Hematopoietic multipotent progenitor cell treated with erythropoietin and hydrocortisone succinate and interleukin-3 and kit ligand, for 4 days (in vitro differentiated cells): ENCODE measurements at regions not wholly inside any gene's neighbourhood (a gene's known extent, or its start where the extent isn't known, plus 50 kb on each side); places are given as distances from the start of the nearest gene placed in this dataset.
A peak's percentile ranks its signal among the peaks of the same experiment; 100 is the strongest.
"Not testable (repeated sequence)": the region's sequence is repeated elsewhere in the genome, so short reads cannot be mapped to it uniquely, and the experiment has no call there.

Source experiments
- DNase-seq: peaks from one replicate; pipeline ENCODE4 v3.0.0-alpha.2; 2015

- peak; percentile 13 for DNase-seq
Measured at GRCh38 chr11:27241311-27242122, 121.5 kb downstream of the CCDC34 start.

GRCh38 chr11:27239305-27239942, 123.6 kb downstream of the CCDC34 start:
- no peak for DNase-seq

- no peak for DNase-seq
Measured at GRCh38 chr11:27238811-27239210, 124.2 kb downstream of the CCDC34 start.

- DNase-seq, result no peak
Measured at GRCh38 chr11:27237643-27238042, 125.4 kb downstream of the CCDC34 start.

- no peak for DNase-seq
Measured at GRCh38 chr11:27234961-27235360, 128.1 kb downstream of the CCDC34 start.

GRCh38 chr11:27234043-27234668, 128.9 kb downstream of the CCDC34 start:
- no peak for DNase-seq

- no peak for DNase-seq
Measured at GRCh38 chr11:27233654-27234042, 129.4 kb downstream of the CCDC34 start.

- no peak for DNase-seq
Measured at GRCh38 chr11:27231530-27231929, 131.5 kb downstream of the CCDC34 start.

- DNase-seq, result no peak
Measured at GRCh38 chr11:27230192-27230572, 132.8 kb downstream of the CCDC34 start.

GRCh38 chr11:27229511-27230191, 133.4 kb downstream of the CCDC34 start:
- no peak for DNase-seq

- no peak for DNase-seq
Measured at GRCh38 chr11:27228906-27229290, 134.1 kb downstream of the CCDC34 start.

GRCh38 chr11:27228232-27228905, 134.6 kb downstream of the CCDC34 start:
- DNase-seq, result no peak

- DNase-seq, result no peak
Measured at GRCh38 chr11:27227736-27228135, 135.3 kb downstream of the CCDC34 start.

- not testable (repeated sequence) for DNase-seq
Measured at GRCh38 chr11:27219487-27220039, 143.5 kb downstream of the CCDC34 start.

- no peak for DNase-seq
Measured at GRCh38 chr11:27218421-27219038, 144.5 kb downstream of the CCDC34 start.

- DNase-seq, result no peak
Measured at GRCh38 chr11:27217948-27218420, 145.0 kb downstream of the CCDC34 start.

GRCh38 chr11:27217496-27217895, 145.5 kb downstream of the CCDC34 start:
- DNase-seq, result no peak

- no peak for DNase-seq
Measured at GRCh38 chr11:27216270-27217149, 146.5 kb downstream of the CCDC34 start.

GRCh38 chr11:27215471-27216269, 147.3 kb downstream of the CCDC34 start:
- DNase-seq, result no peak

- DNase-seq, result no peak
Measured at GRCh38 chr11:27214713-27215112, 148.3 kb downstream of the CCDC34 start.
